ENCODE measurements at regions not wholly inside any gene's neighbourhood (a gene's known extent, or its start where the extent isn't known, plus 50 kb on each side); places are given as distances from the start of the nearest gene placed in this dataset.

GRCh38 chr13:50107205-50107604 lies 92.0 kb downstream of the KCNRG start:
- H3K27me3 ChIP-seq (ENCODE audit: control insufficient read depth, insufficient read depth, low read length): no peaks in the 10 kb centered on the region
- H3K36me3 ChIP-seq (ENCODE audit: control insufficient read depth, insufficient read depth, low read length): no peaks in the 10 kb centered on the region
- H3K9ac ChIP-seq (ENCODE audit: low read depth, low read length): no peak overlapping the region
- H3K4me3 ChIP-seq (ENCODE audit: low read depth, low read length): no peak overlapping the region
- H3K4me1 ChIP-seq (ENCODE audit: control insufficient read depth, insufficient read depth, low read length): peaks cover 14% of the 10 kb centered on the region
- H3K9me3 ChIP-seq (ENCODE audit: control insufficient read depth, insufficient read depth, low read length): no peaks in the 10 kb centered on the region

DNA sequence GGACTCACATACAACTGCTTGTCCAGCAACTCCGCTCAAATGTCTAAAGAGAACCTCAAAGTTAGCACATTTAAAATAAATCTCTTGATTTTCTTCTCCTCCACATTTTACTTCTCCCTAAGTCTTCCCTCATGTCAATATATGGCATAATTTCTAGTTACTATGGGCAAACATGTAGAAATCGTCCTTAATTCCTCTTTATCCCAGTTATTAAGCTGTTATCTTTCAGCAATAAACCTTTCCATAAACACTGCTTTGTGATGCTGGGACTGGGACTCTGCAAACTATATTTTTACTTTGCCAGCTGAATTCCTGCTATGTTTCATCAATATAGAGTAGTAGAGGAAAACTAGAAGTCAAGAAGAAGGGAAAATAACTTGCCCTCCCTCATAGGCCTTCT lies 99.7 kb downstream of the KCNRG start:
- H3K27me3 ChIP-seq (ENCODE audit: control insufficient read depth, insufficient read depth, low read length): peaks cover 7% of the 10 kb centered on the region
- H3K4me1 ChIP-seq (ENCODE audit: control insufficient read depth, insufficient read depth, low read length): no peaks in the 10 kb centered on the region
- H3K36me3 ChIP-seq (ENCODE audit: control insufficient read depth, insufficient read depth, low read length): no peaks in the 10 kb centered on the region
- no peak overlapping the region for H3K4me3 ChIP-seq (ENCODE audit: low read depth, low read length)
- H3K9me3 ChIP-seq (ENCODE audit: control insufficient read depth, insufficient read depth, low read length): no peaks in the 10 kb centered on the region
- no peak overlapping the region for H3K9ac ChIP-seq (ENCODE audit: low read depth, low read length)

GRCh38 chr13:50115695-50116094 lies 100.5 kb downstream of the KCNRG start:
- Histone ChIP-seq H3K9ac (ENCODE audit: low read depth, low read length) (no peak overlapping the region), H3K9me3 (ENCODE audit: control insufficient read depth, insufficient read depth, low read length) (no peaks in the 10 kb centered on the region), H3K4me3 (ENCODE audit: low read depth, low read length) (no peak overlapping the region), H3K36me3 (ENCODE audit: control insufficient read depth, insufficient read depth, low read length) (no peaks in the 10 kb centered on the region), H3K4me1 (ENCODE audit: control insufficient read depth, insufficient read depth, low read length) (no peaks in the 10 kb centered on the region), H3K27me3 (ENCODE audit: control insufficient read depth, insufficient read depth, low read length) (peaks cover 14% of the 10 kb centered on the region)

DNA sequence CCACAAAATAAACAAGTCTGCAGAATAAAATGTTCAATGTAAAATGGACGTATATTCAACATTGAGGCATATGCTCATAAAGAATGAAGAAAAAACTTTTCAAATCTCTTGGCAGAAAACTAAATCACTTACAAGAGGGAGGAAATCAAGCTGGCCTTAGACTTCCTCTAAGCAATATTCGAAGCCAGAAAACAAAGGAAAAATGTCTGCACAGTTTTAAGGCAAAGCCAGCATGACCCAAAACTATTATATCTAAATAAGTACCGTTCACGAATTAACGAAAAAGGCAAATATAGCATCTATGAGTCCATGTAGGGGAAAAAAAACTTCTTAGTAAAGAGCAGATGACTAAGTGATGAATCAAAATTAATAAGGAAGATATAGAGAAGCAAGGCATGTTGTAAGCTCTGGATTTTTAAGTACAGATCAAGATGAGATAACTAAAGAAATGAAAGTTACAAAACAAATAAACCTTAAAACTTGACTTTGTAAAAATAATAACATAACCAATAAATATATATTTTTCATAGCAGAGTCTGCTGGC lies 101.3 kb downstream of the KCNRG start:
- peaks cover 1% of the 10 kb centered on the region for H3K4me1 ChIP-seq (ENCODE audit: control insufficient read depth, insufficient read depth, low read length)
- no peaks in the 10 kb centered on the region for H3K9me3 ChIP-seq (ENCODE audit: control insufficient read depth, insufficient read depth, low read length)
- no peak overlapping the region for H3K9ac ChIP-seq (ENCODE audit: low read depth, low read length)
- H3K4me3 ChIP-seq (ENCODE audit: low read depth, low read length): no peak overlapping the region
- peaks cover 23% of the 10 kb centered on the region for H3K27me3 ChIP-seq (ENCODE audit: control insufficient read depth, insufficient read depth, low read length)
- no peaks in the 10 kb centered on the region for H3K36me3 ChIP-seq (ENCODE audit: control insufficient read depth, insufficient read depth, low read length)

DNA sequence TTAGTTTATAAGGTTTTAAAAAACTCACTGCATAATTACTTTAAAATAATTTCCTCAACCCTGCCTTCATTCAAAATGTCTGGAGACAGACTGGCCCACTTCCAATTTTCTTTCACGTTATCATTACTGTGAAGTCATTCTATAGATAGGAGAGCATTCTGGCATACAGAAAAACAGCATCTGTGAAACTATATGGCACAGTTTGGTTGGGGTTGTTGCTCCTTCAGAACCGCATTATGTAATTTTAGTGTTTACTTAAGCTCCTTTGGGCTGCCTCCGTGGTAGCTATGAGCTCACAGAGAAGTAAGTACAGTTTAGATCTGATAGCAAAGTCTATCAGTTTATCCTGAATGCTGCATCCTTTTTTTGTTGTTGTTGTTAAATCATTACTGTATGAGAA lies 104.3 kb downstream of the KCNRG start:
- Histone ChIP-seq H3K4me1 (ENCODE audit: control insufficient read depth, insufficient read depth, low read length) (peaks cover 10% of the 10 kb centered on the region), H3K4me3 (ENCODE audit: low read depth, low read length) (no peak overlapping the region), H3K9me3 (ENCODE audit: control insufficient read depth, insufficient read depth, low read length) (no peaks in the 10 kb centered on the region), H3K9ac (ENCODE audit: low read depth, low read length) (no peak overlapping the region), H3K27me3 (ENCODE audit: control insufficient read depth, insufficient read depth, low read length) (peaks cover 46% of the 10 kb centered on the region), H3K36me3 (ENCODE audit: control insufficient read depth, insufficient read depth, low read length) (no peaks in the 10 kb centered on the region)

GRCh38 chr13:50122455-50122854 lies 107.2 kb downstream of the KCNRG start:
- H3K4me3 ChIP-seq (ENCODE audit: low read depth, low read length): no peak overlapping the region
- peaks cover 62% of the 10 kb centered on the region for H3K27me3 ChIP-seq (ENCODE audit: control insufficient read depth, insufficient read depth, low read length)
- no peak overlapping the region for H3K9ac ChIP-seq (ENCODE audit: low read depth, low read length)
- peaks cover 15% of the 10 kb centered on the region for H3K4me1 ChIP-seq (ENCODE audit: control insufficient read depth, insufficient read depth, low read length)
- no peaks in the 10 kb centered on the region for H3K9me3 ChIP-seq (ENCODE audit: control insufficient read depth, insufficient read depth, low read length)
- no peaks in the 10 kb centered on the region for H3K36me3 ChIP-seq (ENCODE audit: control insufficient read depth, insufficient read depth, low read length)

DNA sequence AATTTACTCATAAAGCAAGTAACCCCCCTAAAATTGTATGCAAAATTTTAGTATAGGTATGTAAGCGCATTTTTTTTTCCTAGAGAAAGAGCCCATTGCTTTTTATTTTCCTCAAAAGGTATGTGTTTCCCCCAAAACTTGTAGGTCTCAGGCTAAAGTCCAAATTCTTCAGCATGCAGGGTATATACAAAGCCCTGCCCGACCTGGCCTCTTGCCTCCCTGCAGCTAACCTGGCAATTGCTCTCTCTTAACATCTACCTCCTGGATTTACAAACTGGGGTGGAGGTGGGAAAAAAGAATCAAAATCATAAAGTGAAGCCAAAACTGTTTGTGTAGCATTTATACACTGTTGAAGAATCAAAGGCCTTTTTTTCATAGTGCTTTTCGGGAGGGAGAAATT lies 107.8 kb downstream of the KCNRG start:
- Histone ChIP-seq H3K4me3 (ENCODE audit: low read depth, low read length) (peak overlapping the region; percentile 76), H3K9me3 (ENCODE audit: control insufficient read depth, insufficient read depth, low read length) (no peaks in the 10 kb centered on the region), H3K36me3 (ENCODE audit: control insufficient read depth, insufficient read depth, low read length) (no peaks in the 10 kb centered on the region), H3K4me1 (ENCODE audit: control insufficient read depth, insufficient read depth, low read length) (peaks cover 15% of the 10 kb centered on the region), H3K9ac (ENCODE audit: low read depth, low read length) (no peak overlapping the region), H3K27me3 (ENCODE audit: control insufficient read depth, insufficient read depth, low read length) (peaks cover 68% of the 10 kb centered on the region)

DNA sequence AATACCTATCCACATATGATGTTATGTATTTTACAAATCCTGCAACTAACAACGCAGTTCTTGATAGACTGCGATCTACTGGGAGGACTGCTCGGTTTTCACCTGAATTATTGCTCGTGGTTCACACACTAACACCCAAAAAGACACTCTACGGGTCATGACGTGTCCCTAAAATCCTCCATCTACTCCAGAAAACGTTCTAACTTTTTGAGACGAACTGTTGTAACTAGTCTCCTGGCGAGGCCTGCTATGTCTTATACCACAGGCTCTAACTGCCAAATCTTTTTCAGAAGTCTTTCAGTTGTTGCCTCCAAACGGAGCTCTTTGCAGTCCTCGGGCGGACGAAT lies 108.2 kb downstream of the KCNRG start:
- Histone ChIP-seq H3K36me3 (ENCODE audit: control insufficient read depth, insufficient read depth, low read length) (no peaks in the 10 kb centered on the region), H3K9ac (ENCODE audit: low read depth, low read length) (no peak overlapping the region), H3K4me1 (ENCODE audit: control insufficient read depth, insufficient read depth, low read length) (peaks cover 15% of the 10 kb centered on the region), H3K27me3 (ENCODE audit: control insufficient read depth, insufficient read depth, low read length) (peaks cover 72% of the 10 kb centered on the region), H3K4me3 (ENCODE audit: low read depth, low read length) (peak overlapping the region; percentile 76), H3K9me3 (ENCODE audit: control insufficient read depth, insufficient read depth, low read length) (no peaks in the 10 kb centered on the region)

DNA sequence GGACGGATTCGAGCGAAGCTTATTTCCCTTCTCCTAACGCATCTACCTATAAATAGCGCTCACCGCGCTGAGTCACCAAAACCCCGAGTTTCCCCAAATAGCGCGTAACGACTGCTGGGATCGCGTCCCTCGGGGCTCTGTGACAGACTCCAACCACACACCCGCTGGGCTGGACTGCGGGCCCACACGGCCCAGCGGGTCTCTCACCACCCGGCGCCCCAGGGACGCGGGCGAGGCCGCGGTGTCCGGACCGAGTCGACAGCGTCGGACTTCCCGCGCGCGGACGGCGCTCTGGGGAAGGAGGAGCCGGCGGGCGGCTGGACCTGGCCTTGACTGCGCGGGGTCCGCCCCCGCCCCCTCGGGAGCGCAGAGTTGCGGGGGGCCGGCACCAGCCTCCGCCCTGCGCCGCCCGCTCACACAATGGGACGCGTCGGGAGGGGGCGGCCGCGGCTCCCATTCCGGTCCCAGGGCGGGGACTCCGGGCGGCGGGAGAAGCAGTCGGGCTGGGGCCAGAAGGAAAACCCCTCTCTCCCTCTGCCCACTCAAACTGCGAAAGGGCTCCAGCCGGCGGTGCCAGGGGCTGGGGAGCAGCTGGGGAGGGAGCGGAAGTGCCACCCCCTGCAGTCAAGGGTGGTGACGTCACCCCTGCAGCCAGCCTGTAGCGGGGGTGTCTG lies 108.8 kb downstream of the KCNRG start:
- Histone ChIP-seq H3K9ac (ENCODE audit: low read depth, low read length) (no peak overlapping the region), H3K4me3 (ENCODE audit: low read depth, low read length) (peak overlapping the region; percentile 76), H3K36me3 (ENCODE audit: control insufficient read depth, insufficient read depth, low read length) (no peaks in the 10 kb centered on the region), H3K9me3 (ENCODE audit: control insufficient read depth, insufficient read depth, low read length) (no peaks in the 10 kb centered on the region), H3K27me3 (ENCODE audit: control insufficient read depth, insufficient read depth, low read length) (peaks cover 78% of the 10 kb centered on the region), H3K4me1 (ENCODE audit: control insufficient read depth, insufficient read depth, low read length) (peaks cover 15% of the 10 kb centered on the region)

DNA sequence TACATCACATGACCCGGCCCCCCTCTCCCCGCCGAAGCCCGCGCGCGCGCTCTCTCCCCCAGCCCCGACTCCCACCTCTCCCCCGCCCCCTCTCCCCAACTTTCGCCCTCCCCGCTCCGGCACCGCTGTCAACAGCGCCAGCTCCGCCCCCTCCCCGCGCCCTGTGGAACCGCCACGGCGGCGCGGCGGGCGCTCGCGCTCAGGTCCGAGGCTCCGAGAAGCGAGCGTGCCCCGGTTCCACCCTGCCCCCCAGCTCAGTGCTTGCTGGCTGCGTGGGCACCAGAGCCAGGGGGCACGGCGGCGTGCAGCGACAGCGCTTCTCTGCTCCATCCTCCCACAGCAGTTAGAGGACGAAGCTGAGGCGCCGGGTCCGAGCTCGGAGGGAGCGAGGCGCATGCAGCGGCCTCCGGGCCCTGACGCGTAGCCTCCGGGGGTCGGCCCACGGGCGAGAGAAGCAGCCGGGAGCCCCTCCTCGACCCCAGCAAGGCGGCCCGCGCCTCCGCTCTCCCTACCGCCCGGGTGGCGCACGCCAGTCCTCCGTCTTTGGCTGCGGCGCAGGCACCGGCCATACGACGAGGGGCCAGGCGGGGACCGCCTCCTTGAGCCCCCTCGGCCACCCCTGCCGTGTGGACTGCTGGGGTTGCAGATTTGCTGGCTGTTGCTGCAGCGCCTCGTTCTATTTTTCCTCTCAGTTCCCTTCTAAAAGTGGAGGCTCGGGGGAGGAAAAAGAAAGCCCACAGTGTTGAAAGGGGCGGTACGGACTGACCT lies 109.5 kb downstream of the KCNRG start:
- peaks cover 17% of the 10 kb centered on the region for H3K4me1 ChIP-seq (ENCODE audit: control insufficient read depth, insufficient read depth, low read length)
- no peaks in the 10 kb centered on the region for H3K9me3 ChIP-seq (ENCODE audit: control insufficient read depth, insufficient read depth, low read length)
- H3K36me3 ChIP-seq (ENCODE audit: control insufficient read depth, insufficient read depth, low read length): no peaks in the 10 kb centered on the region
- peak overlapping the region; percentile 76 for H3K4me3 ChIP-seq (ENCODE audit: low read depth, low read length)
- H3K9ac ChIP-seq (ENCODE audit: low read depth, low read length): no peak overlapping the region
- peaks cover 80% of the 10 kb centered on the region for H3K27me3 ChIP-seq (ENCODE audit: control insufficient read depth, insufficient read depth, low read length)

DNA sequence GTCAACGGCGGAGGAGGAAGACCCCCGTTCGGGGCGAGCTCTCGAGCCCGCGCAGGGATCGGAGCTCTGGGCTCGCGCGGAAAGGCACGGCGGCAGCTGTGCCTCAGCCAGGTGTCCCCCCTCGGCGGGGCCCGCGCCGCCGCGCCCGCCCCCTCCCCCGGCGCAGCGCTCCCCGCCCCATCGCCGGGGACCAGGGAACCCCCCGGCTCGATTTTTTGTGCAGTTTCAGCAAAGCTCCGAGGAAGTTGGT lies 110.0 kb downstream of the KCNRG start:
- H3K4me3 ChIP-seq (ENCODE audit: low read depth, low read length): peak overlapping the region; percentile 76
- H3K27me3 ChIP-seq (ENCODE audit: control insufficient read depth, insufficient read depth, low read length): peaks cover 80% of the 10 kb centered on the region
- H3K9ac ChIP-seq (ENCODE audit: low read depth, low read length): no peak overlapping the region
- H3K36me3 ChIP-seq (ENCODE audit: control insufficient read depth, insufficient read depth, low read length): no peaks in the 10 kb centered on the region
- H3K9me3 ChIP-seq (ENCODE audit: control insufficient read depth, insufficient read depth, low read length): no peaks in the 10 kb centered on the region
- H3K4me1 ChIP-seq (ENCODE audit: control insufficient read depth, insufficient read depth, low read length): peaks cover 17% of the 10 kb centered on the region

GRCh38 chr13:50125554-50126262 lies 110.5 kb downstream of the KCNRG start:
- peak overlapping the region; percentile 76 for H3K4me3 ChIP-seq (ENCODE audit: low read depth, low read length)
- peaks cover 17% of the 10 kb centered on the region for H3K4me1 ChIP-seq (ENCODE audit: control insufficient read depth, insufficient read depth, low read length)
- peak overlapping the region; percentile 54 for H3K9ac ChIP-seq (ENCODE audit: low read depth, low read length)
- H3K36me3 ChIP-seq (ENCODE audit: control insufficient read depth, insufficient read depth, low read length): no peaks in the 10 kb centered on the region
- H3K9me3 ChIP-seq (ENCODE audit: control insufficient read depth, insufficient read depth, low read length): no peaks in the 10 kb centered on the region
- peaks cover 80% of the 10 kb centered on the region for H3K27me3 ChIP-seq (ENCODE audit: control insufficient read depth, insufficient read depth, low read length)

All from iPS-15b (cell line).